ENCODE measurements at regions not wholly inside any gene's neighbourhood (a gene's known extent, or its start where the extent isn't known, plus 50 kb on each side); places are given as distances from the start of the nearest gene placed in this dataset.

DNA sequence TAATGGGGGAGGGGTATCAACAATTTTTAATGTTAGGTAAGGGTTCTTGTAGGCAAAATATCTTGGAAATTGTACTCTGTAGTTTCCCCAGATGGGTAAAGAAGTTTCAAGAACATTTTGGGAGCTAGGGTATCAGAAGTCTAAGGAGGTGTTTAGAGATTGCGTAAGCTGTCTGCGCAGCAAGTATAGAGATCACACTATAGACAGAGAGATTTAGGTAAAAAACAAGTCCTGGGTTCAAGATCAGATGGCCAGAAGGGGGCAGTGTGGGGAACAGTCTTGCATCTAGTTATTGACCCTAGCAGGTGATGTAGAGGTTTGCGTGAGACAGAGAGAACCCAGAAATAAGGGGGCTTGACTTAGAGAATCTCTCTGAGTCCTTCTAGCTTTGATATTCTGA lies 80.8 kb downstream of the S1PR1 start:
- DNase-seq = no peak

DNA sequence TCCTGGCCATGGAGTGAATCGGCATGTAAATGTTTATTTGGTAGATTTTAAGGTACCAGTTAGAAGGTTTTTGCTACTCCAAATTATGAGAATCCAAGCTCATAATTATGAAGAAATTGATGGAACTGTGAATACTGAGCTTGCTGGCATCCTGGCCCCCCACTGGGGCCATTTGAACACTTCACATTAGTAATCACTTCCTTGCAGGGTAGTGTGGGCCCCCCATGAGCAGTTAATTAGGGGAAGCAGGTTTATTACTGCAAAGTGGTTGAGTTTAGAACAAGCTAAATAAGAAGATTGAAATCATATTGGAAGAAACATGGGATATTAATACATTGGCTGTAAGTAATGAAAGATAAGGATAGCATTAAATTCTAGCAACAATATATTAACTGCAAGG lies 86.7 kb downstream of the S1PR1 start:
- DNase-seq = peak in 1 of 2 experiments; percentile 26

DNA sequence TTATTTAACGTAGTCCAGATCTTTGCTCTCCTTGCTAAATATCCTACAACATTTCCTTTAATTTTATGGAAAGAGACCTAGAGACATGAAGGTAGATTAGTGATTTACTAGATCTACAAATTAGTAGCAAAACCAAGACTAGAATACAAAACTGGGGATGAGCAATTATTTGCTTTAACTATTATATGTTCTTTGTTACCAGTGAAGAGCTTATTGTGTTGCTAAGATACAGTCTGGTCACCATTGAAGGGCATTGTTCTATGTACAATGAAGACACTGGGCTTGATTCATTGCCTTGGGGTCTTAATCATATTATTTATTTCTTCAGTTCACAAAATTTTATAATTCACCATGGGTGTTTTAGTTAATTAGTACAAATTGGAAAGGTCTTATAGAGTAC lies 88.3 kb downstream of the S1PR1 start:
- peak in 1 of 2 experiments; percentile 19 for DNase-seq

DNA sequence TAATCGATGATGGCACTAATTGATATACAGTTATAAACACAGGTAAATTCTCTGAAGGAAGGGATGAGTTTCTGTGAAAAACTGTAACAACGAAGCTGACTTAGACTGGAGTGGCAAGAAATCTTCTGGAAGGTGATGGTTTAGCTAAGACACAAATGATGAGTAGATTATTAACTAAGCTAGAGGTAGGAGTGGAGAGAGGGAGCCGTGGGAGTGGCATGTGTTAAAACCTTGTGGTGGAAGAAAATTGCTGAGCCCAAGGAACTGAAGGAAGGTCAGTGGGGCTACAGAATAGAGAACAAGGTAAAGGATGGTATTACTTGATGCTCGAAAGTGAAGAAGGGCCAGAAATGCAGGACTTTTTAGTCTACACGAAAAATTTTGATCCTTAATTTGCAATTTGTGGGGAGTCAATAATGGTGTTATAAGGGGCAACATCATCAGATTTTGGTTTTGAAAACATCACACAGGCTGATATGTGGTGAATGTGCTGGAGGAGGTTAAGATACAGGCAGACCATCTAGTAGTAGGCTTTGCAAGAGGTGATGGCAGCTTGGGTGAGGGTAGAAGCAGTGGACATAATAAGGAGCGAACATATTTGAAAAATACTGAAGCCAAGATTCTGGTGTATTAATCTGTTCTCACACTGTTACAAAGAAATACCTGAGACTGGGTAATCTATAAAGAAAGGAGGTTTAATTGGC lies 93.8 kb downstream of the S1PR1 start:
- no peak for DNase-seq

DNA sequence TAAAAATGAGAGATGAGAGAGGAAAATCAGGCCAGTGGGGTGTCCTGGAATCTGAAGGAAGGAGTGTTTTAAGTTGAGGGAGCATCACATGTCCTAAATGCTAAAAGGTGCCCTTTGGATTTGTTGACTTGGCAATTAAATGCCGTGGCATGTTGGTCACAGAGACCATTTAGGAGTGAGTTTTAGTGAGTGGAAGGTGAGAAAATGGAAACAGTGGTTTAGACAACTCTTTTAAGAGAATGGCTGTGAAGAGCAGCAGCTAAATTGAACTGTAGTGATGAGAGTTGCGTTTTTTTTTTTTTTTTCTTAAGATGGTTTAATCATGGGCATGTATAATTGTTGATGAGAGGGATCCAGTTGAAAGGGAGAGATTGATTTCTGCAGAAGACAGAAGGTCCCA lies 95.0 kb downstream of the S1PR1 start:
- no peak for DNase-seq

DNA sequence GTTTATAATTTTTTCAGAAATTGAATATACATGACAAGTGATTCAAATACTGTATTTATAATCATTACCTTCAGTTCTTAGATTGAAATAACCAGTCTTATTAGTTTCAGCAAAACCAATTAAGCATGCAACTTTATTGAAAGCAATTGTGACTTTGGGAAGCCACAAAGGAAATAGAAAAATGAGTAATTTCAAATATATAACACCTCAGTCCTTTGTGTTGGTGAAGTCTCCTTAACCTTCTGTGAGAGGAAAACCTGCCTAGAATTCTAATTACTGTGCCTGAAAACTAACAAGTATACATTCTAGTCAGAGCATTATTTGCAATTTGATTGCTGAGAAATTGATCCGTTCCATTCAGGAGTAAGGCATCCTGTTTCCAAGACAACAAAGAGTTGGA lies 95.8 kb downstream of the S1PR1 start:
- DNase-seq = no peak

DNA sequence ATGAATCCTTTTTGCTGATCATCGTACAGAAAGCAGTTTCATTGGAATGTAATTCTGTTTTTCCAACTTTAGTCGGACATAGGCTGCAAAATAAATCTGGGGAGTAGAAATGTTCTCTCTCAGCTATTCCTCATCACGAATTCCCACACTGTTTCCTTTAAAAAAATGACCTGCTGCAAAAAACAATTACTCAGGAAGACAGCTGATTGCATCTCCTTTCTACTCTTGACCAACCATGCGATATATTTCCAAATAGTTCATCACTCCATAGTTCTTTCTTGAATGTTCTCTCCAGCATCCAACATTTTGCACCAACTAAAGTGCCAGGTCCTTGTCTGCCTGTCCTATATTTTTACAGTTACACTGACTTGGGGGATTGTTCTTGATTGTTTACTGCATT lies 96.4 kb downstream of the S1PR1 start:
- DNase-seq = no peak

DNA sequence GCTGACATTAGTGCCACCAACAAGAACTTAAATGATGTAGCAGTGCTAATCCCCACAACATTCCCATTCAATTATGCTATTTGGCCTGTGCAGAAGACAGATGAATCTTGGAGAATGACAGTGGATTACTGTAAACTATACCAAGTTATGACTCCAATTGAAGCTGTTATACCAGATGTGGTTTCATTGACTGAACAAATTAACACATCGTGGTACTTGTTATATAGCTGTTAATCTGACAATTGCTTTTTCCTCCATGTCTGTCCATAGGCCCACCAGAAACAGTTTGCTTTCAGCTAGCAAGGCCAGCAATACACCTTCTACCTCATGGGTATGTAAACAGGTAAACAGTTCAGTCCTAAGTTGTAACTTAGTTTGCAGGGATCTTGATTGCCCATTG lies 101.1 kb downstream of the S1PR1 start:
- DNase-seq = no peak

DNA sequence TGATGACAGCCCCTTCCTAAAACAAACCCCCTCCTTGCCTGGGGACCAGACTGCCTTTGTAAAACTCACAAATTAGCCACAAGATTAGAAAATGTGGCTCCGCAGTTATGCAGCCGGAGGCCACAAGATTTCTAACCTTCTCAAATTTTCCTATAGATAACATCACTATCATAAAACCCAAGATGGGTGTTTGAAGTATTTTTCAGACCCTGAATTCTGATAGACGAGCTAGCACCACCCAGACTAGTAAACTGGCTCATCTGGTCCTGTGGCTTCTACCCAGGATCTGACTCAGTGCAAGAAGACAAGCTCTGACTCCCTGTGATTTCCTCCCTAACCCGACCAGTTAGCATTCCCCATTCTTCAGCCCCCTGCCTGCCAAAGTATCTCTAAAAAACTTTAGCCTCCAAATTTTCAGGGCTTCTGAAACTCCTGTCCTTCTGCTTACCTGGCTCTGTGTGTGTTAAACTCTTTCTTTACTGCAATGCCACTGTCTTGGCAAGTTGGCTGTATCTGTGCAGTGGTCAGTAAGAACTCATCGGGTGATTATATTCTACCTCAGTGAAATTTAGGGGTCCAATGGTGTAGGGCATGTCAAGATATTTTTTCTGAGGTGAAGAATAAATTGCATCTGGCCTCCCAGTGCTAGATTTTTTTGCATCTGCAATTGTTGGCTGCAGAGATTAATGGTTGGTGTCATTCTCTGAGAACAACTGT lies 102.1 kb downstream of the S1PR1 start:
- no peak for DNase-seq

DNA sequence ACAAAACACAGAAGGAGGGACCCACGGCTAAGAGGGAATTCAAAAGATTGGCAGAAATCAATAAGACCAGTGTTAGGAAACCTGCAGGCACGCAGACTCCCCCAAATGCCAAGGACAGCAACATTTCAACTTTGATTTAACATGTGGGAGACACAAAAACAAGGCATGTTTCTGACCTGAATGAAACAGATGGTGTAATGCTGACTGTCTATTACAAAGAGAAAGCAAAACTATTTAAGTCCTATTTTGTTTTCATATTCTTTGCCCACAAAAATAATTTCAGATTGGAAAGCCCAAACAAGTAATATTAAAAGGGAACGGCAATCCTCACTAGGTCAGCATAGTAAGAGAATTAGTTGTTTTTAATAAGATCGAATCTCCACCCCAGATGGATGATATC lies 107.9 kb downstream of the S1PR1 start:
- DNase-seq = no peak

DNA sequence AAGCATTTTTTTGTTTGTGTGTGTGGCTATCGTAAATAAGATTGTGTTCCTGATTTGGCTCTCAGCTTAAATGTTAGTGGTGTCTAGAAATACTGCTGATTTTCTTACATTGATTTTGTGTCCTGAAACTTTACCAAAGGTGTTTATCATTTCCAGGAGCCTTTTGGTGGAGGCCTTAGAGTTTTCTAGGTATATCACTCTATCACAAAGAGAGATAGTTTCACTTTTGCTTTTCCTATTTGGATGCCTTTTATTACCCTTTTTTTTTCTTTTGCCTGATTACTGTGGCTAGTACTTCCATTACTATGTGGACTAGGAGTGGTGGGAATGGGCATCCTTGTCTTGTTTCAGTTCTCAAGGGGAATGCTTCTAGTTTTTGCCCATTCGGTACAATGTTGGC lies 109.6 kb downstream of the S1PR1 start:
- DNase-seq = no peak

DNA sequence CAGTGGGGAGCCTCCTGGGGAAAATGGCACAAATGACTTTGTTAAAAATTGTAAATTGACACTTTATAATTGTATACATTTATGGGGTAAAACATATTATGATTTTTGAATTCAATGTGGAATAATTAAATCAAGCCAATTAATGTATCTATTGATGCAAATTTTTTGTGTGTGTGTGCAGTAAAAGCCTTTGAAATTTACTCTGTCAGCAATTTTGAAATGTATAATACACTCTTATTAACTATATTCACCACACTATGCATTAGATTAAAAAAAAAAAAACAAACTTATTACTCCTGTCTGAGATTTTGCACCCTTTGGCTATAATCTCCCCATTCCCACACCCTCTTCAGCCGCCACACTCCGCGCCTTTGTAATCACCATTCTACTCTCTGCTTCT lies 119.2 kb downstream of the S1PR1 start:
- no peak for DNase-seq

DNA sequence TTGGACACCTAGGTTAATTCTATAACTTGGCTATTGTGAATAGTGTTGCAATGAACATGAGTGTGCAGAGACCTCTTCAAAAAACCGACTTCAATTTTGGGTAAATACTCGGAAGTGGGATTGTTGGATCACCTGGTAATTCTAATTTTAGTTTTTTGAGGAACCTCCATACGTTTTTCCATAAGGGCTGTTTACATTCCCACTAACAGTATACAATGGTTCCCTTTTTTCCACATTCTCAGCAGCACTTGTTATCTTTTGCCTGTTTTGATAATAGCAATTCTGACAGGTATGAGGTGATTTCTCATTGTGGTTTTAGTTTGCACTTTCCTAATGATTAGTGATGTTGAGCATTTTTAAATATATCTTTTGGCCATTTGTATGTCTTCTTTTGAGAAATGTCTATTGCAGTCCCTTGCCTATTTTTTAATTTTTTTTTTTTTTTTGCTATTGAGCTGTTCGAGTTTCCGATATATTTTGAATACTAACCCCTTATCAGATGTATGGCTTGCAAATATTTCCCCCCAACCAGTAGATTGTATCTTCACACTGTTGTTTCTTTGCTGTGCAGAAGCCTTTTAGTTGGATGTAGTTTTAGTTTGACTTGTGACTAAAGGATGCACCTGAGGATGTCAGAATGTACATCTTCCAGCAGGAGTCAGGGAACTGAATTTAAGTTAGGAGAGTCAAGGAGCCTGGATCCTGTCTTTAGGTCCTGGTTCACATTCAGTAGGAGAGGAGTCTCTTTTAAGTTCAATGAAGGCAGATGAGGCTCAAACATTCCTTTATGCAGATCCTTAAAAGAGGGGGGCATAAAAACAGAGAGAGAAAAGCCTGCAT lies 120.0 kb downstream of the S1PR1 start:
- DNase-seq = no peak

DNA sequence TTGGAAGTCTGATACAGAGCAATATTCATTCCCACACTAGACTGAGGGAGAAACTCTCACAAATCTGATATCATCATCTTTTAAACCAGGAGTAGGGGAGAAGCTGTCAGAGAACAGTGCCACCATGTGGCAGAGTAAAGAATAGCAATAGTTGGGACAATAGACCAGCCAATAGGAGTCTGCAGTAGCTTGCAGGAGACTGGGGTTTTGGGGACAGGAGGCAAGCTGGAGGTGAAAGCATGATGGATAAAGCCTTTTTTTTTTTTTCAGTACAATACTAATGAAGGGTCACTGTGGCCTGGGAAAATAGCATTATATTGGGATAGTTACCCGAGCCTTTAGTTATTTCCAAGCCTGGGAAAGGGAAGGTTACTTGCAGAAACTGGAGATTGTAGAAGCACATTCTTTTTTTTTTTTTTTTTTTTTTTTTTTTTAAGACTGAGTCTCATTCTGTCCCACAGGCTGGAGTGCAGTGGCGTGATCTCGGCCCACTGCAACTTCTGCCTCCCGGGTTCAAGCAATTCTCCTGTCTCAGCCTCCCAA lies 120.7 kb downstream of the S1PR1 start:
- DNase-seq = peak; percentile 55 to 67

DNA sequence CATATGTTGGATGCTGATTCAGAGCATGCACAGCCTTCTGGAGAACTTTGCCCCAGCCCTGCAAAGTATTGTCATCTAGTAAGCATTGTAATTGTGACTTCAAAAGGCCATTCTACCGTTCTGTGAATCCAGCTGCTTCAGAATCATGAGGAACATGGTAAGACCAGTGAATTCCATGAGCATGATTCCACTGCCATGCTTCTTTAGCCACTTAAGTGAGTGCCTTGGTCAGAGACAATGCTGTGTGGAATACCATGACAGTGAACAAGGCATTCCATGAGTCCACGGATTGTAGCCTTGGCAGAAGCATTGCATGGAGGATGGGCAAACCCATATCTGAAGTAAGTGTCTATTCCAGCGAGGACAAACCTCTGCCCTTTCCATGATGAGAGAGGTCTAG lies 123.7 kb downstream of the S1PR1 start:
- DNase-seq = no peak

DNA sequence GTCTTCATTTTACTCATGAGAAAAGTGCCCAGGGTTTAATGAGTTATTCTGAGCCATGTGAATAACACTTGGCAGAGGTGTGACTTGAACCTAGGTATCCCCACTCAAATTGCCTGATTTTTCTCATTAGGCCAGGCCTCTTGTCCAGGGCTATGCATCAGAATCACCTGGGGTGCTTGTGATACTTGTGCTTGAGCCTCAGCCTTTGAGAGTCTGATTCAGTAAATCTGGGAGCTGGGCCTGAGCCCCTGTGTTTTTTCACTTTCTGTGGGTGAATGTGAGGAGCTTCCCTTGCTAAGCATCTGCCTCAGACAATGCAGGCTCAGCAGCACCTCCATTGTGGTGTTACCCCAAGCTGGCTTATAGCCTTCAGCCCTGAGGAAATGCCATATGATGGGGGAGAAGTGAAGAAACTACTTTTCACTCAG lies 127.1 kb downstream of the S1PR1 start:
- no peak for DNase-seq

DNA sequence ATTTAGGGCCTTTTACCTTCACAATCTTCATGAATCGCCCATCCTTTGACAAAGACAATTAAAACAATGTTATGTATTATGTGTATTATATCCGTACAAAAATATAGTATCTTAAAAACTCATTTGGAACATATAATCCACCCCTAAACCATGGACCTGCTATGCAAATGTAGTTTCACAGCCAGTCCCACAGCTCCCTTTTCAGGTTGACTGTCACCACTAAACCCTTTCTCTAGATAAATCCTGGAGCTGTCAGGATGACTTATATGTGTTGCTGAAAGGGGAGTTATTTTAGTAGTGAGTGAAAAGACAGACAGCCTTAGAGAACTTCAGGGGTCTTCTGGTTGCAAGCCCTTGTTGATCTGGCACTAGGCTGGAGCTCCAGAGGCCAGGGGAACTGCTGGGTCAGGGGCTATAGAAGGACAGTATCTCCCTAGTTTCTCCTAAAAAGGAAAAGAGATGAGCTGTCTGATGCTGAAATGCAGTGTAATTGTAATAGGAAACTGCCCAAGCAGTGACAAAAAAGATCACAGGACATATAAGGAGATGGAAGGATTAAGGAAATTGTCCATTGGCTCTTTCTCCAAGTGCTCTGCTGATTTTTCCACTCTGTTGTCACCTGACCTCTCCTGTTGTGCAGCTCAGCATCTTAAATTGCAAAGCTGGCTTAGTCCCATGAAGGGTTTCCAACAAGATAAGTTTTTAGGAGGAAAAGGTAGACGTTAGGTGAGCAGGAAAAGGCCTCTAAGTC lies 127.7 kb downstream of the S1PR1 start:
- DNase-seq = no peak

DNA sequence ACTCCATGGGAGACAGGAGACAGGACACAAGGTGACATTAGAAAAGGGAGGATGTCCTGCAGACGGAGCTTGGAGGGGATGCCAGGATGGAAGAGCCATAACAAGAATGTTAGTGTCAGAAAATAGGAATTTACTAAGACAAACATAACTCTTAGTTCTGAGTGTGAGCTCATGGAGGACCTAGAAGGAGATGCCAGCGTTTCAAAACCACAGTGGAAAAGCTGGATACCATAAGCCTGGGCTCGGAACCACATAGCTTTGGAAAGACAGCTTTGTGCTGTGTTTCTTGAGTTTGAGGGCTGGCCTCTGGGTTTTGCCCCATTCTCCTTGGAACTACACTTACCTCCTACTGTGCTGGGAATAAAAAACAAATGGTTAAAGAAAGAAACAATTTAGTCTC lies 128.4 kb downstream of the S1PR1 start:
- no peak for DNase-seq

DNA sequence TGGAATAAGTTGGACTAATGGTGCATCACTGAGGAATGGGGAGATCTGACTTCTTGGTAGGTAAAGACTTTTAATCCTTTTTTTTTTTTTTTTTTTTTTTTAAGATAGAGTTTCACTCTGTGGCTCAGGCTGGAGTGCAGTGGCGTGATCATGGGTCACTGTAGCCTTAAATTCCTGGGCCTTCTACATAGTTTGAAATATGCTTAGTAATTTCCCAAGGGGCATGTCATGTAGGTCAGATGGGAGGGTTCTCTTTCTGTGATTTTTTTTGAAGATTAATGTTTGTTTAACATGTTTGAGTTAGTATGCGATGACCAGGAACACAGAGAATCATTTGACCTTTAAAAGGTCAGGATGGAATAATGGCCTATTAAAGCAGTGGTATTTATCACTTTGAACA lies 129.1 kb downstream of the S1PR1 start:
- no peak for DNase-seq

DNA sequence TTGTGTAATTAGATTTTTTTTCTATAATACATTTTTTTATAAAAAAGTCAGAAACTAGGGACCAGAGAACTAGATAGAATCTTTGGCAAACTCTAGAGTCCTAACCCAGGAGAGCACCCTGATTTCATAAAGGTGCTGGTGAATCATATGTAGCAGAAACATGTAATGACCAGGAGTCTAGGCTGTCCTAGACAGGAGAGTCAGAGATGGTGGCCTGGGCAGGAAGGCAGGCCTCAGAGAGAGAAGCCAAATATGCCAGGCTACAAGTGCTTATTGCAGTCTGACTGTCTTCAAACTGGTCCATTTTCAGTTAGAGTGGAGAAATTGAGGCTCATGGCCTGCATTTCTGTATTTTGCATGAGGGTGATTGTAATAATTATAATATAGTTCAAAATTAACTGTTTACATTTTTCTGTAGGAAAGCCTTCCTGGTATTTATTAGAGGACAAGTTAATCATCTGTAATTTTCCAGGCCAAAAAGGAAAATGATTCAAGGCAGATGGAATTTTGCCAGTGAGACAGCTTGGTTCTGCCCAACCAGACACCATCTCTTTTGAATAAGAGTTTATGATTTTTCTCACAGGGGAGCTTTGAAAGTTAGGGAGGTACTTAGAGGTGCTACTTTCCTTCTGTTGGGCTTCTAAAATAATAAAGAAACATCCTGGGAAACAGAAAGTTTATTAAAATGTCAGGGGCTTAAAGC lies 129.8 kb downstream of the S1PR1 start:
- no peak for DNase-seq

DNA sequence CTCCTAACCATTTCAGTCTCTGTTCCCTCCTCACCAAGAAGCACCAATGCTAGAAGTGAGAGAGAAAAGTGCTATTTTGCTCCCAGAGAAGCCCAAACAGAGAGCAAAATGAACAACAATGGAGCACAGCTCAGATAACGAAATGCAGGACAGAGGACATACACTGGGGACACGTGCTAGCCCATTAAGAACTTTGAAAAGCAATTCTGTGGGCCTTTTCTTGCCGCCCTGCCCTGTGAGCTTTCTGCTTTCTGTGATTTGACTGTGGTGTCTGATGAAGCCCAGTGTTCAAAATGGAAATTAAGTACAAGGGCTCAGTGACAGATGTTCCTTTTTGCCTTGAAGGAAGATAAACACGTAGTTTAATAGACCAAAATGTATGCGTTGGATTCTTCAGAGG lies 130.8 kb downstream of the S1PR1 start:
- DNase-seq = peak in 1 of 2 experiments; percentile 8

DNA sequence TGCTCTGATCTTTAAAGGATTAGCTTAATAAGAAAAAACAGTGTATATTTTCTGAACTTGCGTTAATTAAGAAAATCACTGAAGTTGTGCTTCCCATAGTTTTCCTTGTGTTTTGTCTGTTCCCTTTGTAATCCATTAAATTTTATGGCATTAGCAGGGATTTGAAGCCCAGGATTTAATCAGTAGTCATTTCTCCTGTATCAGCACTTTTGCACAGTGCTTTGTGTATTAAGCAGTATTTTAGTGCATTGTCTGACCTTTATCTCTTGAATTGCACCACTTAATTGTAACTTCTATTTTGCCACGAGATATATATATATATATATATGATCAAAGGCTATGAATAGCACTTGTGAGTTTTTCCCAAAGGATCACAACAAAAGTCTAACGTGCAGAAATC lies 133.7 kb downstream of the S1PR1 start:
- no peak for DNase-seq

All from NCI-H2081 (cell line).